22Rv1 (cell line): ENCODE measurements at regions not wholly inside any gene's neighbourhood (a gene's known extent, or its start where the extent isn't known, plus 50 kb on each side); places are given as distances from the start of the nearest gene placed in this dataset.

Experiments used
- ZFX ChIP-seq: fragments of 450-650 bp; IDR thresholded peaks from 2 replicates; pipeline ENCODE4 v1.6.1; 2017; ENCODE audit warnings: antibody characterized with exemption, borderline replicate concordance
- TF ChIP-seq, protein P1 (sequence below): fragments of 450-650 bp; IDR thresholded peaks from 2 replicates; pipeline ENCODE4 v1.5.1; 2017; ENCODE audit warnings: mild to moderate bottlenecking

DNA sequence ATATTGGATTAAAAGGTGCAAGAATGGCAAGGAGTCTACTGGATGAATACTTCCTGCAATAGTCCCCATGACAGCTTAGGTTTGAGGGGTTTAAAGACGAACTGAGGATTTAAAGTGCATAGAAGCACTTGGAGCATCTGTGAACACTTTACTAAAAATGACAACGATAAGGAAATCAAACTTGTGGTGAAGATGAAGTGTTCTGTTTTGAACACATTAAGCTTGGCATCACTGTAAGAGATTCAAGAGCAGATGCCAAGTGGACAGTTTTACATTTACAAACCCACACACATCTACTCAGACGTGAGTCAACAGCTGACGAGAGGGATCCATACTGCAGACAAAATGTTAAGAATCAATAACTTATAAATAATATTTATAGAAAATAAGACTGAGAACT lies 918.7 kb downstream of the CDH11 start:
- TF ChIP-seq, protein P1, sequence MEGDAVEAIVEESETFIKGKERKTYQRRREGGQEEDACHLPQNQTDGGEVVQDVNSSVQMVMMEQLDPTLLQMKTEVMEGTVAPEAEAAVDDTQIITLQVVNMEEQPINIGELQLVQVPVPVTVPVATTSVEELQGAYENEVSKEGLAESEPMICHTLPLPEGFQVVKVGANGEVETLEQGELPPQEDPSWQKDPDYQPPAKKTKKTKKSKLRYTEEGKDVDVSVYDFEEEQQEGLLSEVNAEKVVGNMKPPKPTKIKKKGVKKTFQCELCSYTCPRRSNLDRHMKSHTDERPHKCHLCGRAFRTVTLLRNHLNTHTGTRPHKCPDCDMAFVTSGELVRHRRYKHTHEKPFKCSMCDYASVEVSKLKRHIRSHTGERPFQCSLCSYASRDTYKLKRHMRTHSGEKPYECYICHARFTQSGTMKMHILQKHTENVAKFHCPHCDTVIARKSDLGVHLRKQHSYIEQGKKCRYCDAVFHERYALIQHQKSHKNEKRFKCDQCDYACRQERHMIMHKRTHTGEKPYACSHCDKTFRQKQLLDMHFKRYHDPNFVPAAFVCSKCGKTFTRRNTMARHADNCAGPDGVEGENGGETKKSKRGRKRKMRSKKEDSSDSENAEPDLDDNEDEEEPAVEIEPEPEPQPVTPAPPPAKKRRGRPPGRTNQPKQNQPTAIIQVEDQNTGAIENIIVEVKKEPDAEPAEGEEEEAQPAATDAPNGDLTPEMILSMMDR = no peak
- no peak for TF ChIP-seq ZFX
